Fibroblast of the aortic adventitia (primary cell): ENCODE measurements at regions not wholly inside any gene's neighbourhood (a gene's known extent, or its start where the extent isn't known, plus 50 kb on each side); places are given as distances from the start of the nearest gene placed in this dataset.

Experiments
- DNase-seq: peaks from one replicate; pipeline ENCODE4 v3.0.0-alpha.2; 2010; ENCODE audit warnings: low read depth
- H3K4me3 ChIP-seq: 2 replicates; pipeline ENCODE4 v1.5.1; 2011; ENCODE audit warnings: low read depth, mild to moderate bottlenecking, control low read depth, low read length, moderate library complexity
- CTCF ChIP-seq: IDR thresholded peaks from 2 replicates; pipeline ENCODE4 v1.5.1; 2011; ENCODE audit warnings: mild to moderate bottlenecking, low read length, control low read depth, inconsistent platforms; ENCODE audit not compliant: insufficient read depth

GRCh38 chr9:82920154-82920553 is 142.8 kb downstream of the RASEF start:
- DNase-seq: no peak
- TF ChIP-seq CTCF: no peak
- H3K4me3 ChIP-seq: no peak overlapping the region

- no peak for DNase-seq
- TF ChIP-seq CTCF: no peak
These were observed 140.3 kb downstream of the RASEF start for GRCh38 chr9:82922686-82923085.

GRCh38 chr9:82923092-82923911 is 139.6 kb downstream of the RASEF start:
- no peak for DNase-seq
- no peak overlapping the region for H3K4me3 ChIP-seq
- TF ChIP-seq CTCF: no peak

More at GRCh38 chr9:82922686-82923085, 140.3 kb downstream of the RASEF start:
- H3K4me3 ChIP-seq: no peak overlapping the region

GRCh38 chr9:82923912-82924605 is 138.9 kb downstream of the RASEF start:
- no peak for DNase-seq
- H3K4me3 ChIP-seq: no peak overlapping the region
- no peak for TF ChIP-seq CTCF
